ENCODE measurements at regions not wholly inside any gene's neighbourhood (a gene's known extent, or its start where the extent isn't known, plus 50 kb on each side); places are given as distances from the start of the nearest gene placed in this dataset.

- H3K27me3 ChIP-seq (ENCODE audit: control insufficient read depth in 1 of 2, insufficient read depth in 2 of 2, low read length in 2 of 2) = no peaks in the 10 kb centered on the region
- FAIRE-seq (no peak), DNase-seq (ENCODE audit: low spot score) (no peak), ATAC-seq (no peak)
- intact Hi-C loops (cut with micrococcal nuclease; ENCODE audit: unreplicated experiment) = no loop called here
- no peak overlapping the region for H3K27ac ChIP-seq (ENCODE audit: extremely low read length, insufficient read depth, low read length)
- H3K4me3 ChIP-seq (replicated peaks in 1 of 3; ENCODE audit: insufficient read depth in 1 of 3, low read depth in 2 of 3, low read length in 3 of 3) = no peak overlapping the region
- H3K4me1 ChIP-seq (ENCODE audit: insufficient read depth, low read length) = no peaks in the 10 kb centered on the region
- no TSS peak for BruUV-seq (replicated peaks)
- no peak overlapping the region for H3K4me2 ChIP-seq (ENCODE audit: low read depth, low read length)
- in situ Hi-C loops (cut with HindIII; ENCODE audit: extremely low pct_ligation_motif_present, low pct_unique_long_range_greater_than_20kb) = no loop called here
- H4K20me1 ChIP-seq (ENCODE audit: insufficient read depth, low read length) = no peaks in the 10 kb centered on the region
- H3K36me3 ChIP-seq (replicated peaks in 1 of 2; ENCODE audit: control insufficient read depth in 1 of 2, insufficient read depth in 2 of 2, low read length in 2 of 2) = no peaks in the 10 kb centered on the region
- H3K79me2 ChIP-seq (ENCODE audit: insufficient read depth, low read length) = no peaks in the 10 kb centered on the region
- ChIA-PET CTCF (ENCODE audit: low intra/inter-chr PET ratio, low total read pairs) (no interaction called here), POLR2A (no interaction called here)
- no peak overlapping the region for H3K9ac ChIP-seq (ENCODE audit: insufficient read depth, low read depth, low read length)
- H2AFZ ChIP-seq (ENCODE audit: low read length) = no peak overlapping the region
- no peaks in the 10 kb centered on the region for H3K9me3 ChIP-seq (ENCODE audit: low read length)
- TF ChIP-seq SOX6 (IDR thresholded peaks at IDR 0.05) (no peak), SOX6 (CRISPR knock-in tag; IDR thresholded peaks at IDR 0.05) (no peak), MAF1 (CRISPR knock-in tag; IDR thresholded peaks at IDR 0.05; ENCODE audit: borderline replicate concordance) (no peak), LBX2 (CRISPR knock-in tag; IDR thresholded peaks at IDR 0.05; ENCODE audit: borderline replicate concordance) (no peak), ZNF318 (CRISPR knock-in tag; IDR thresholded peaks at IDR 0.05) (no peak), ZNF883 (CRISPR knock-in tag; IDR thresholded peaks at IDR 0.05; ENCODE audit: not compliant biosample characterization) (no peak), ZFP37 (CRISPR knock-in tag; IDR thresholded peaks at IDR 0.05; ENCODE audit: borderline replicate concordance) (no peak), BCL3 (CRISPR knock-in tag; IDR thresholded peaks at IDR 0.05) (no peak), DMTF1 (CRISPR knock-in tag; IDR thresholded peaks at IDR 0.05) (no peak), HMG20B (CRISPR knock-in tag; conservative IDR thresholded peaks at IDR 0.05) (no peak), TIGD3 (CRISPR knock-in tag; IDR thresholded peaks at IDR 0.05; ENCODE audit: borderline replicate concordance) (no peak), ZSCAN31 (CRISPR knock-in tag; IDR thresholded peaks at IDR 0.05; ENCODE audit: low read depth) (no peak)
These were observed 551.0 kb downstream of the HAO1 start for GRCh38 chr20:7389216-7389615.
